ENCODE measurements at regions not wholly inside any gene's neighbourhood (a gene's known extent, or its start where the extent isn't known, plus 50 kb on each side); places are given as distances from the start of the nearest gene placed in this dataset.
"Not testable (repeated sequence)": the region's sequence is repeated elsewhere in the genome, so short reads cannot be mapped to it uniquely, and the experiment has no call there.

GRCh38 chr10:8158193-8159071 lies 103.9 kb downstream of the GATA3 start:
- H3K4me3 Mint-ChIP-seq, result no peak overlapping the region
- no peak overlapping the region for H3K27ac Mint-ChIP-seq
- H3K27me3 Mint-ChIP-seq, result peaks cover 1% of the 10 kb centered on the region
- peaks cover 3% of the 10 kb centered on the region for H3K9me3 Mint-ChIP-seq
- ATAC-seq (ENCODE audit: low read depth) (no peak), DNase-seq (ENCODE audit: low spot score in 2 of 2) (no peak)
- H3K36me3 Mint-ChIP-seq, result no peaks in the 10 kb centered on the region
- no peaks in the 10 kb centered on the region for H3K4me1 Mint-ChIP-seq

DNA sequence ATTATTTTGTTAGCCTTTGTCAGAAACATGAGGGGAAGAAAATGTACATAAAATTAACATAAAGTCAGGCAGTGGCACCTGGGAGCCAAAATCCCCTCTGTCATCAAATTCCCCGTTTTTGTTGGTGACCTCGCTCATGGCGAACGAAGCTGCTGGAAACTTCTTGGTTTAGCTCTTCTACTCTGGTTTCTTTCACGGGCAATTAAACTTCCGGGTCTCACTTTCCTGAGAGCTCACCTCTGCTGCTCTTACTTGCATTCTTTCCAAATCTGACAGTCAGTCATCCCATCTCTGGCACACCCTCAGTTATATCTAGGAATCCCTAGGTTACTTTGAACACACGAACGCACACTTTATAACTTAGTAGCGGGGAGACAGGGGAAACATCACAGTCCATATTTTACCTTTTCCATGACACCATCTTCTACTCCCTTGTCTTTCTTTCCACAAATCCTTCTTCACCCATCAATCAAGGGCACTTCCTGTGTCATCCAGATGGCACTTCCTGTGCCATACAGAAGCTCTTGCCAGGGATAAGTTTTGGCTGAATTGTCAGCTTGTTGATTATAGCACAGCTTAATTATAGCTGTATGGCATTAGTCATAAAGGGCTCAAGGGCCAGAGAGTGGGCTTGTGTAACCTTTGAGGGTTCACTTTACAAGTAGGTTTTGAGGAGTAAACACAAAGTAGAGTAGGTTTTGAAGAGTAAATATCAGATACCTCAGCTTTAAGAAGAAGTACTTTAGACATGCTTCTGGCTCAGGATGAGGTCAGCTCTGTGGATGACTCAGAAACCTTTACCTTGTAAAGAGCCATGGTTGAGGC lies 105.1 kb downstream of the GATA3 start:
- peaks cover 3% of the 10 kb centered on the region for H3K9me3 Mint-ChIP-seq
- no peak overlapping the region for H3K27ac Mint-ChIP-seq
- DNase-seq (ENCODE audit: low spot score in 2 of 2), result no peak
- no peaks in the 10 kb centered on the region for H3K36me3 Mint-ChIP-seq
- peaks cover 1% of the 10 kb centered on the region for H3K27me3 Mint-ChIP-seq
- no peak overlapping the region for H3K4me3 Mint-ChIP-seq
- ATAC-seq (ENCODE audit: low read depth), result no peak
- H3K4me1 Mint-ChIP-seq, result no peaks in the 10 kb centered on the region

DNA sequence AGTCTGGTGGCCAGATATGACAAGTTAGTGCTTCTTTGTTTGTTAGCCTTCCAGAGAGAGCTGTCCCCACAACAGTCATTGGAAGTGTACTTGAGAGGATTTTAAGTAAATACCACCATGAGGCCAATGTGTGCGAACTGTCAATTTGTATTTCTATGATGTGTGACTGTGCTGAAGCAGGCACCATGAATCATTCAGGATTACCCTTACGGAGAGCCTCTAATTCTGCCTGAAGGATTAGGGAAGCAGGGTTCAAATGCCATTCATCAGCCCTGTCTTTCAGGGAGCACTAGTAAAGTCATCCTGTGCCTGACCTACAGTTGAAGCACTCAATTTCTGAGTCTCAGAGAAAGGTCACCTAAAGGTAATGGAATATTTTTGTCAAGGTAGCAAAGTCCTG lies 109.3 kb downstream of the GATA3 start:
- Mint-ChIP-seq H3K27ac (no peak overlapping the region), H3K9me3 (peaks cover 13% of the 10 kb centered on the region), H3K4me1 (no peaks in the 10 kb centered on the region), H3K36me3 (peaks cover 3% of the 10 kb centered on the region), H3K27me3 (peaks cover 1% of the 10 kb centered on the region), H3K4me3 (no peak overlapping the region)
- ATAC-seq (ENCODE audit: low read depth) (no peak), DNase-seq (ENCODE audit: low spot score in 2 of 2) (no peak)

DNA sequence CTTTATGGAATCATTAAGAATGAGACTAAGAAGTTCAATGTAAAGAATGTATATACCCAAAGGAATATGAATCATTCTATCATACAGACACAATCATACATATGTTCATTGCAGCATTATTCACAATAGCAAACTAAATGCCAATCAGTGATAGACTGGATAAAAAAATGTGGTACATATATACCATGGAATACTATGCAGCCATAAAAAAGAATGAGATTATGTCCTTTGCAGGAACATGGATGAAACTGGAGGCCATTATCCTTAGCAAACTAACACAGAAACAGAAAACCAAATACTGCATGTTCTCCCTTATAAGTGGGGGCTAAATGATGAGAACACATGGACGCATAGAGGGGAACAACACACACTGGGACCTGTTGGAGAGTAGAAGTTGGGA lies 110.2 kb downstream of the GATA3 start:
- peaks cover 15% of the 10 kb centered on the region for H3K9me3 Mint-ChIP-seq
- not testable (repeated sequence) for H3K4me3 Mint-ChIP-seq; H3K4me1 Mint-ChIP-seq; ATAC-seq (ENCODE audit: low read depth); H3K27me3 Mint-ChIP-seq; DNase-seq (ENCODE audit: low spot score in 2 of 2); H3K36me3 Mint-ChIP-seq; H3K27ac Mint-ChIP-seq

- peaks cover 17% of the 10 kb centered on the region for H3K9me3 Mint-ChIP-seq
- H3K36me3 Mint-ChIP-seq, result peaks cover 6% of the 10 kb centered on the region
- H3K27ac Mint-ChIP-seq, result no peak overlapping the region
- no peak for DNase-seq (ENCODE audit: low spot score in 2 of 2)
- no peak overlapping the region for H3K4me3 Mint-ChIP-seq
- no peaks in the 10 kb centered on the region for H3K4me1 Mint-ChIP-seq
- peaks cover 4% of the 10 kb centered on the region for H3K27me3 Mint-ChIP-seq
- ATAC-seq (ENCODE audit: low read depth), result no peak
Measured at GRCh38 chr10:8168836-8169235, 114.3 kb downstream of the GATA3 start.

- Mint-ChIP-seq H3K36me3 (peaks cover 6% of the 10 kb centered on the region), H3K9me3 (peaks cover 14% of the 10 kb centered on the region), H3K27me3 (peaks cover 4% of the 10 kb centered on the region), H3K4me1 (no peaks in the 10 kb centered on the region), H3K27ac (no peak overlapping the region), H3K4me3 (no peak overlapping the region)
- ATAC-seq (ENCODE audit: low read depth), result no peak
- no peak for DNase-seq (ENCODE audit: low spot score in 2 of 2)
Measured at GRCh38 chr10:8171008-8171407, 116.5 kb downstream of the GATA3 start.

- ATAC-seq (ENCODE audit: low read depth) (no peak), DNase-seq (ENCODE audit: low spot score in 2 of 2) (no peak)
- peaks cover 4% of the 10 kb centered on the region for H3K27me3 Mint-ChIP-seq
- H3K27ac Mint-ChIP-seq, result no peak overlapping the region
- H3K4me1 Mint-ChIP-seq, result no peaks in the 10 kb centered on the region
- H3K9me3 Mint-ChIP-seq, result peaks cover 10% of the 10 kb centered on the region
- no peak overlapping the region for H3K4me3 Mint-ChIP-seq
- H3K36me3 Mint-ChIP-seq, result peaks cover 6% of the 10 kb centered on the region
Measured at GRCh38 chr10:8172604-8173003, 118.1 kb downstream of the GATA3 start.

- Mint-ChIP-seq H3K27ac (no peak overlapping the region), H3K4me1 (no peaks in the 10 kb centered on the region), H3K36me3 (peaks cover 6% of the 10 kb centered on the region), H3K4me3 (no peak overlapping the region), H3K27me3 (peaks cover 4% of the 10 kb centered on the region), H3K9me3 (peaks cover 10% of the 10 kb centered on the region)
- DNase-seq (ENCODE audit: low spot score in 2 of 2) (no peak), ATAC-seq (ENCODE audit: low read depth) (no peak)
Measured at GRCh38 chr10:8173243-8173865, 118.9 kb downstream of the GATA3 start.

DNA sequence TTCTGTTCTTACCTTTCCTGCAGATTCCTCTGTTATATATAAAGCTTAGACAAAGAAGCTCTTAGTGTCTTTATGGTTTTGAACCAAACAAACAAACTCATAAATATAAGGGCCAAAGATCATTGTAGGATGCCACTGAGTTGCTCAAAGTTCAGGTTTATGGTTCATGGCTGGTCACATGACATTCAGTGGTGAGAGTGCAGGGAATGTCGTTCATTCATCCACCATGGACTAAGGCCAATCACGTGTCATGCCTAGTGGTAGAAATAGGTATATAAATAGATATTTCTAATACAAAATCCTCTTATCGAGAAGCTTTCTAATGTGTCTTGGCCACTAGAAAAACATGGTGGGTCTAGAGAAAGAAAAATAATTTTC lies 119.4 kb downstream of the GATA3 start:
- H3K9me3 Mint-ChIP-seq, result peaks cover 6% of the 10 kb centered on the region
- ATAC-seq (ENCODE audit: low read depth) (no peak), DNase-seq (ENCODE audit: low spot score in 2 of 2) (no peak)
- H3K4me3 Mint-ChIP-seq, result no peak overlapping the region
- peaks cover 3% of the 10 kb centered on the region for H3K36me3 Mint-ChIP-seq
- no peaks in the 10 kb centered on the region for H3K4me1 Mint-ChIP-seq
- no peak overlapping the region for H3K27ac Mint-ChIP-seq
- H3K27me3 Mint-ChIP-seq, result peaks cover 4% of the 10 kb centered on the region

GRCh38 chr10:8174762-8175161 lies 120.3 kb downstream of the GATA3 start:
- DNase-seq (ENCODE audit: low spot score in 2 of 2), result no peak
- H3K9me3 Mint-ChIP-seq, result peaks cover 6% of the 10 kb centered on the region
- H3K4me1 Mint-ChIP-seq, result no peaks in the 10 kb centered on the region
- H3K4me3 Mint-ChIP-seq, result no peak overlapping the region
- no peak for ATAC-seq (ENCODE audit: low read depth)
- H3K36me3 Mint-ChIP-seq, result peaks cover 3% of the 10 kb centered on the region
- H3K27ac Mint-ChIP-seq, result no peak overlapping the region
- H3K27me3 Mint-ChIP-seq, result peaks cover 6% of the 10 kb centered on the region

DNA sequence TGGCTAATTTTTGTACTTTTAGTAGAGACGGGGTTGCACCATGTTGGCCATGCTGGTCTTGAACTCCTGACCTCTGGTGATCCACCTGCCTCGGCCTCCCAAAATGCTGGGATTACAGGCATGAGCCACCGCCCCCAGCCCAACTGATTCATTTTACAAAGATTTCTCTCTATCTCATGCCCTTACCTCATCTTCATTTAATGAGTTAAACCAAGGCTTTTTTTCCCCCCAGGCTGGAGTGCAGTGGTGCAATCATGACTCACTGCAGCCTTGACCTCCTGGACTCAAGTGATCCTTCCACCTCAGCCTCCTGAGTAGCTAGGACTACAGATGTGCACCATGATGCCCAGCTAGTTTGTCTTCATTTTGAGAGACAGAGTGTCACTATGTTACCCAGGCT lies 123.0 kb downstream of the GATA3 start:
- not testable (repeated sequence) for H3K4me1 Mint-ChIP-seq; DNase-seq (ENCODE audit: low spot score in 2 of 2); H3K27me3 Mint-ChIP-seq; H3K27ac Mint-ChIP-seq; ATAC-seq (ENCODE audit: low read depth); H3K4me3 Mint-ChIP-seq; H3K9me3 Mint-ChIP-seq; H3K36me3 Mint-ChIP-seq

DNA sequence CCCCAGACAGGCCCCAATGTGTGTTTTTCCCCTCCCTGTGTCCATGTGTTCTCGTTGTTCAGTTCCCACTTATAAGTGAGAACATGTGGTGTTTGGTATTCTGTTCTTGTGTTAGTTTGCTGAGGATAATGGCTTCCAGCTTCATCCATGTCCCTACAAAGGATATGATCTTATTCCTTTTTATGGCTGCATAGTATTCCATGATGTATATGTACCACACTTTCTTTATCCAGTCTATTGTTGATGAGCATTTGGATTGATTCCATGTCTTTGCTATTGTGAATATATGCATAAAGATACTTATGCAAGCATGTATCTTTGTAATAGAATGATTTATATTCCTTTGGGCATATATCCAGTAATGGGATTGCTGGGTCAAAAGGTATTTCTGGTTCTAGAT lies 125.3 kb downstream of the GATA3 start:
- H3K27me3 Mint-ChIP-seq; ATAC-seq (ENCODE audit: low read depth); DNase-seq (ENCODE audit: low spot score in 2 of 2); H3K36me3 Mint-ChIP-seq; H3K4me3 Mint-ChIP-seq; H3K9me3 Mint-ChIP-seq; H3K27ac Mint-ChIP-seq; H3K4me1 Mint-ChIP-seq: not testable (repeated sequence)

GRCh38 chr10:8180360-8181109 lies 126.0 kb downstream of the GATA3 start:
- H3K36me3 Mint-ChIP-seq, result no peaks in the 10 kb centered on the region
- peaks cover 5% of the 10 kb centered on the region for H3K9me3 Mint-ChIP-seq
- H3K4me3 Mint-ChIP-seq, result no peak overlapping the region
- no peak for DNase-seq (ENCODE audit: low spot score in 2 of 2)
- ATAC-seq (ENCODE audit: low read depth), result no peak
- H3K4me1 Mint-ChIP-seq, result no peaks in the 10 kb centered on the region
- peaks cover 3% of the 10 kb centered on the region for H3K27me3 Mint-ChIP-seq
- H3K27ac Mint-ChIP-seq, result no peak overlapping the region

All from memory B cell (primary cell).